COLO829 (cell line): ENCODE measurements at regions not wholly inside any gene's neighbourhood (a gene's known extent, or its start where the extent isn't known, plus 50 kb on each side); places are given as distances from the start of the nearest gene placed in this dataset.
A peak's percentile ranks its signal among the peaks of the same experiment; 100 is the strongest.

Experiments
- DNase-seq: peaks from one replicate; pipeline ENCODE4 v3.0.0; 2012; ENCODE audit warnings: low spot score

- DNase-seq: no peak
Observed at GRCh38 chr2:94939349-94939748, 68.1 kb downstream of the TEKT4 start.

DNA sequence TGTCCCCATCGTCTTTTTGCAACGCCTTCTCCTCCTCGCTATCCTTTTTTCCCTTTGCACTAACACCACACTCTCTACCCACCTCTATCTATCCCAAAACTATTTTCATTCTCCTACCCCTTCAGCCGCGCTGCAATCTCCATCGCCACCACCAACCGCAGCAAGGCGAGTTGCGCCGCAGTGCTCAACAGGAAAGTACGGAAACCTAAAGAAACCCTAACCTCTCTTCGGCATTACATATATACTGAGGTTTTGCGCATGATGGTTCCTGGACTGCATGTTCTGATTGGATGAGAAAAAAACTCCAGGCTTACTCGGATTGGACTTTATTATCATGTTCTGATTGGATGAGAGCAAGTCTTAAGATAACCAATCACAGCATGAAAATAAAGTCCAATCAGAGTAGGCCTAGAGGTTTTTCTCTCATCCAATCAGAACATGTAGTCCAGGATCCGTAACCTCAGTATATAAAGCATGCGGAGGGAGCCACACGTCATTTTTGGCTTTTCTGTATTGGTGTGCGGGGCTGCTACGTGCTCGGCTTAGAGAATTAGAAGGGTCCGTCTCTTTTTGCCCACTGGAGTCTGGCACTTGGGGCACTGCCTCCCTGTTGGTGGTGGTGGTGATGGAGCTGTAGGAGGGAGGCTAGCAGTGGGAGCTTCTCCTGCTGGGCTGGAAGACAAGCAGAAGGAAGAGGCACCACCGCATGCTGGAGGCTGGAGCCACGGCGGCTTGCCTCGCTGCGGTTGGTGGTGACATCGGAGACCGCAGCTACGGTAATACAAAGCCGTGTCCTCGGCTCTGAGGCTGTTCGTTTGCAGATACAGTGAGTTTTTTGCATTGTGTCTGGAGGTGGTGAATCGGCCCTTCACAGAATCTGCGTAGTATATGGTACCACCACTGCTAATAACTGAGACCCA, 76.1 kb downstream of the TEKT4 start:
- DNase-seq: no peak

GRCh38 chr2:94955702-94956101, 69.8 kb upstream of the MAL start:
- no peak for DNase-seq

GRCh38 chr2:94956797-94957391, 68.6 kb upstream of the MAL start:
- DNase-seq: peak; percentile 65

DNA sequence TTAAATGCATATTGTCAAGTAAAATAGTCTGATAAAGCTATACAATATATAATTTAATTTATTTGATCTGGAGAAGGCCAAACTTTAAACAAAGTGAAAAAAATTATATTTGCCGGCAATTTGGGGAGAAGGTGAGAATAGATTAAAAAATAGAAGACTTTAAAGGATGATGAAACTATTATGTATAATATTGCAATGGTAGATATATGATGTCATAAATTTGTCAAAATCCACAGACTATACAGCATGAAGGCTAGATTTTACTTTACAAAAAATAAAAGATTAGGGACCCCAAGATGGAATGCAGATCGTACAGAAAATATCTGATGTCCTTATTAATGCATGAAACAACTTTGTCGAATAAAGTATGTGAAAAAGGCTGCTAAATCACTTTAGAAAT, 67.3 kb upstream of the MAL start:
- DNase-seq: no peak

GRCh38 chr2:94960266-94960665, 65.2 kb upstream of the MAL start:
- no peak for DNase-seq

GRCh38 chr2:94960751-94961150, 64.8 kb upstream of the MAL start:
- no peak for DNase-seq

DNA sequence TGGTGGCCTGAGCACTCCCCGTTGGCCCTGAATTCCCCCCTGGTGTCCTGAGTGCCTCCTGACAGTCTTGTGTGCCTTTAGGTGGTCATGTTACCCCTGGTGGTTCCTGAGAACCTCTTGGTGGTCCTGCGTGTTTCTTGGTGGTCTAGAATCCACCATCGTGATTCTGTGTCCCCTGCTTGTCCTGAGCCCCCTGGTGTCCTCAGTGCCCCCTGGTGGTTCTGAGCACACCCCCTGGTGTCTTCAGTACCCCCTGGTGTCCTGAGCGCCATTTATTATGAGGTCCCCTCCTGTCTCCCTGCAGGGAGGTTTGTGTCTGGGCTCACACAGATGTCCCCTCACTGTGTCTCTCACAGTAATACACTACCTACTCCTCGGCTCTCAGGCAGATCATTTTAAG, 61.3 kb upstream of the MAL start:
- no peak for DNase-seq

GRCh38 chr2:94966689-94967088, 58.8 kb upstream of the MAL start:
- no peak for DNase-seq

- no peak for DNase-seq
Observed at GRCh38 chr2:94970353-94970752, 55.2 kb upstream of the MAL start.
